GM10248 (cell line): ENCODE measurements at regions not wholly inside any gene's neighbourhood (a gene's known extent, or its start where the extent isn't known, plus 50 kb on each side); places are given as distances from the start of the nearest gene placed in this dataset.

Source experiments
- CTCF ChIA-PET: fragments of 300-600 bp; sonication (Branson Sonifier 250); formaldehyde crosslinking; extraction: SDS; loops from one replicate; lab custom pipeline; 2021; ENCODE audit warnings: antibody characterized with exemption; lab: Yijun Ruan, JAX
- POLR2A ChIA-PET: fragments of 350-650 bp; sonication (Branson Sonifier 250); formaldehyde crosslinking; extraction: SDS; loops from one replicate; lab custom pipeline; 2020; ENCODE audit warnings: antibody characterized with exemption; lab: Yijun Ruan, JAX
- DNase-seq: peaks from one replicate; pipeline ENCODE4 v3.0.0; 2012; ENCODE audit errors: extremely low spot score
- CTCF ChIP-seq: IDR thresholded peaks from 2 replicates; pipeline ENCODE4 v1.5.1; 2012; ENCODE audit warnings: mild to moderate bottlenecking, low read depth; ENCODE audit errors: extremely low read depth, missing control alignments, control extremely low read depth

GRCh38 chr4:4778554-4778953, 80.9 kb upstream of the MSX1 start:
- ChIA-PET CTCF (no interaction called here), POLR2A (no interaction called here)
- no peak for DNase-seq
- no peak for TF ChIP-seq CTCF

GRCh38 chr4:4776934-4777333, 82.5 kb upstream of the MSX1 start:
- no peak for TF ChIP-seq CTCF
- CTCF ChIA-PET, result interaction anchor here (1.5 to 1.6 kb wide), 2 partner anchors 14 to 25 kb away, joined by 4 read pairs; no protein-coding TSS in a partner anchor
- no peak for DNase-seq
- POLR2A ChIA-PET, result no interaction called here

GRCh38 chr4:4776335-4776734, 83.1 kb upstream of the MSX1 start:
- ChIA-PET CTCF (interaction anchor here (1.5 to 1.6 kb wide), 3 partner anchors 14 to 25 kb away, joined by 3 to 4 read pairs (median 4); no protein-coding TSS in a partner anchor), POLR2A (no interaction called here)
- no peak for TF ChIP-seq CTCF
- no peak for DNase-seq

- DNase-seq, result no peak
- ChIA-PET CTCF (interaction anchor here (0.8 to 1.6 kb wide), 3 partner anchors 10 to 34 kb away, joined by 3 read pairs; no protein-coding TSS in a partner anchor), POLR2A (no interaction called here)
- TF ChIP-seq CTCF, result no peak
Observed at GRCh38 chr4:4775493-4776004, 83.9 kb upstream of the MSX1 start.

- ChIA-PET POLR2A (no interaction called here), CTCF (no interaction called here)
- no peak for DNase-seq
- no peak for TF ChIP-seq CTCF
Observed at GRCh38 chr4:4772534-4772933, 86.9 kb upstream of the MSX1 start.

GRCh38 chr4:4771160-4771559, 88.3 kb upstream of the MSX1 start:
- no peak for TF ChIP-seq CTCF
- POLR2A ChIA-PET, result no interaction called here
- CTCF ChIA-PET, result no interaction called here
- DNase-seq, result no peak
